NCI-H146 treated with DMSO at 0.1 percent for 48 hours (cell line): ENCODE measurements at regions not wholly inside any gene's neighbourhood (a gene's known extent, or its start where the extent isn't known, plus 50 kb on each side); places are given as distances from the start of the nearest gene placed in this dataset.

Source experiments
- DNase-seq: peaks from one replicate; lab custom pipeline; 2025; ENCODE audit not compliant: unreplicated experiment; lab: John Stamatoyannopoulos, UW

DNA sequence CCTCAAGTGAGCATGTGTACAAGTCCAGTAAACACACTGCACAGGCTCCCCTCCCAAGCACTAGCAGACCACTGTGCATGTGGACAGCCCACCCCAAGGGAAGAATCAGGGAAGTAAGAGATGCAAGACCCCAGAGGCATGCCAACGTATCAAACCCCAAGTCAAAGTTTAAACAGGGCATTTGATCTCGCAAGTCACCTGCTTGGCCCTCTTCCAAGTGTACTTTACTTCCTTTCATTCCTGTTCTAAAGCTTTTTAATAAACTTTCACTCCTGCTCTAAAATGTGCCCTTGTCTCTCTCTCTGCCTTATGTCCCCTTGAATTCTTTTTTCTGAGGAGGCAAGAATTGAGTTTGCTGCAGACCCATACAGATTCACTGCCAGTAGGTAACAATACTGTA lies 201.2 kb upstream of the PARD3B start:
- DNase-seq, result no peak

GRCh38 chr2:204346906-204347305 lies 198.4 kb upstream of the PARD3B start:
- no peak for DNase-seq

GRCh38 chr2:204353823-204354222 lies 191.5 kb upstream of the PARD3B start:
- DNase-seq, result no peak

- DNase-seq, result no peak
Measured at GRCh38 chr2:204354442-204354856, 190.8 kb upstream of the PARD3B start.

DNA sequence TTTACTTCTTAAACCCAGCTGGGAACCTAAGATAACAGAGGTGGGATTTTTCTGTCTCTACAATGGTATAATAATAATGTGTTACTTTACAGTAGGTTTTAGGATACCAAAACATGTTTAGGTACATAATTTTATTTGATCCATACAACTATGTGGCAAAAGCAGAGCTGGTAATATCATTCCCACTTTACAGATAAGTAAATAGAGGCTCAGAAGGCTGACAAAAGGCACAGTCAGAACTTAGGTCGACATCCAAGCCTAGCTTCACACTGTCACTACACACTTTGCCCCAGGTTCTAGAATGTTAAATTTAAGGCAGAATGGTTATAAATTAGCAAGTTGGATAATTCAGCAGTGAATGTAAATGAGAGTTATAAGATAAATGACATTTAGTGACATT lies 189.6 kb upstream of the PARD3B start:
- no peak for DNase-seq

DNA sequence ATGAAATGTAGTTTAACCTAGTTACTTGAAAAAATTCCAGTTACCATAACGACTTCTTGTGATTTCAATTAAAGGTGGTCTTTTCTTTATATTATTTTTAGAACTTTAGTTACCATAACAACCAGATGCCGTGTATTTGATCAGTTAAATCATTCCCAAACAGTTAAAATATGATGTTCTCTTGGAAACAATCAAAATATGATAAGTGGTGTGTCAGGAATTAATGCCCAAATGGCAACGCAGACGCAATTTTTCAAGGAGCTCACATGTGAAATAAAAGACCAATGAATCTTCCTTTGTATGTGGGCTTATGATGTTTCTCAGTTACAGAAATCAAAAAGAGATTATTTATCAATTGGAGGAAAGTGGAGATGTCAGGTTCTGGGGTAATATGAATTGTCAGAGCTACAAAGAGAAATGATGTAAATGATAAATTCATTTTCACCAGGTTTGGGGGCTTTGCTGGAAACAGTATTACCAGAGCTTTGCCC lies 189.1 kb upstream of the PARD3B start:
- DNase-seq, result no peak

GRCh38 chr2:204357286-204357685 lies 188.0 kb upstream of the PARD3B start:
- DNase-seq, result peak; percentile 39

GRCh38 chr2:204359076-204359475 lies 186.2 kb upstream of the PARD3B start:
- no peak for DNase-seq

- no peak for DNase-seq
Measured at GRCh38 chr2:204360218-204361007, 184.9 kb upstream of the PARD3B start.

DNA sequence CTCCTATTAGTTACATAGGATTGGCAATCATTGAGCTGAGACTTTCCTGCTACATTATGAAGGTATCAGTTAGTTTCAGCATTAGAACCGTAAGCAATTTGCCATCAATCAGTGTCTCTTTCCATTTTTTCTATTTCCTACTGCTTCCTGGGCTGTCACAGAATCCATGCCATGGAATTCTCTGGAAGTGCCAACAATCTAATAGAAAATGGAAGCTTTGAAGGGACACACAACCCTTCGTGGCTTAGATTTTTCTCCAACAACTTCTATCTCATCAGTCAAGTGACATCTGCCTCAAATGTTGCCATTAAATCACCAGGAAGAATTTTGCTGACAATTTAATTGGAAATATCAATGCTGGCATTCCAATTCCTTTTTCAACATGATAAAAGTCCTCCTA lies 183.5 kb upstream of the PARD3B start:
- DNase-seq, result no peak

DNA sequence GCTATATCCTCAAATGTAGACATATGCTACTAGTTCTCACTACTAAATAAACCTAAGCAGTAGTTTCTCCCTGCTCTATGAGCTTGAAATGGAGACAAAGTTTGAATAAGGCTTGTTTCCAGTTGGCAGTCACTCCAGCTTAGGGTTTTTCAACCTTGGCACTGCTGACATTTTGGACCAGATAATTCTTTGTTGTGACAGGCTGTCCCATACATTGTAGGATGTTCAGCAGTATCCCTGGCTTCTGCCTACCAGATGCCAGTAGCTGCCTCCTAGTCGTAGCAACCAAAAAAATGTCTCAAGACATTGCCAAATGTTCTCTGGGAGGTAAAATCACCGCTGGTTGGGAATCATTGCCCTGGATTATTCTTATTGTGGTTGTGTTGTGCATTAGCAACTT lies 182.7 kb upstream of the PARD3B start:
- no peak for DNase-seq

GRCh38 chr2:204363513-204363912 lies 181.8 kb upstream of the PARD3B start:
- no peak for DNase-seq

DNA sequence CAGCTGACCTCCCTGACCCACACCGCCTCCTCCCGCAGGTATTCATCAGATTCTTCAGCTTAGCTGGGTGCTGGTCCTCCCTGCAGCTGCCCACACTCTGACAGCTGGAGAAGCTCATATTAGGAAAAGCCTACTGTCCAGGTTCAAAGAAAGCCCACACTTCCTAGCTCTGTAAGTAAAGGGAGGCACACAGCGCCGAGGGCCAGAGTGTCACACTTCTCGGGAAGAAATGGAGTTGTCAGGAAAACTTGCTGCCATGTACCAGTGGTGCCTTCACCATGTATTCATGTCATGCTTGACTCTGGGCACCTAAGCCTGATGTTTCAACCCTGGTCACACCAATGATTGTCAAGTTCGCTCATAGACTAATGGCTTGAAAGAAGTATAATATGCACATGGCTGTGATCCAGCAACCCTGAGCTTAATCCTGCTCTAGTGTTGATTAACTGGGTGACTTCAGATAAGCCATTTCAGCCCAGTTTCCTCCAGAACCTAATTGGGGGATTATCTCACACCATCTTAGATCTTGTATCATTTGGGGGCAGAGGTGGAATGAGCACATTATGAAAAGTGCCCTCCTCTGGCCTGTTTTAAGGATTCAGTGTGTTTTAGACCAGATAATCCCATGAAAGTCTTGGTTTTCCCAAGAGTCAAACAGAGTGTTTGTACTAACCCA lies 180.3 kb upstream of the PARD3B start:
- DNase-seq, result no peak

DNA sequence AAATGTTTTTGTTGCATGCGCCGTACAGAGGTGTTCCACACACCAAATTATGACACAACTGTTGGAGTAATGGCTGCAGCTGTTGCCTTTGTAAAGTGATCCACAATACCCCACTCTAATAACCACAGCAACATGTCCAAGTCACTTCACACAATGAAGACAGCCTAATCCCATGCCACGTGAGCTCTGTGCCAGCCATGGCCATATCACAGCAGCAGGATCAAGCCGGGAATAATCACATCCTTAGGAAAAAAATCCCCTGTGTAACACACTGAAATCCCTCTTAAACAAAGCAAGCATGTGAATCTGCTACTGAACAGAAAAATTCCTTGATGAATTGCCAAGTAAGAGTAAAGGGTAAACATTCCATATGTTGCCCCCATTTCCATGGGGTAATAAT lies 179.5 kb upstream of the PARD3B start:
- DNase-seq, result no peak

DNA sequence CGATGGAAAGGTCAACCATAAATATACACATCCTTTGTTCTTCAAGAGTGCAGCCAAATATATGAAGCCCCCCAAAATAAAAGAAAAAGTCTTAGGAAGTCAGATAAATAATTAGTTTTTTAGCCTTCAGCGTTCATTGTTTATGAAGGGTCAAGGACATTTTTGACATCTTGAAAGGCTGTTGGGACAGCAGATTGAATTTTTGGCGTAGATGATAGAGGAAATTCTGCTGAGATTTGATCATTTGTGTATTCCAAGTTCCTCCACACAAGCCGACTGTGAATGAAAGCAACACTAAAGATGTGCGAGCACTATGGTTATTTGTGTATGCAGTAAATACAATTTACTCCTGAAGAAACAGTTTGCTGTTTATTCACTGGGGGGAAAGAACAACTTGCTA lies 177.8 kb upstream of the PARD3B start:
- no peak for DNase-seq

- no peak for DNase-seq
Measured at GRCh38 chr2:204370172-204370718, 175.0 kb upstream of the PARD3B start.

DNA sequence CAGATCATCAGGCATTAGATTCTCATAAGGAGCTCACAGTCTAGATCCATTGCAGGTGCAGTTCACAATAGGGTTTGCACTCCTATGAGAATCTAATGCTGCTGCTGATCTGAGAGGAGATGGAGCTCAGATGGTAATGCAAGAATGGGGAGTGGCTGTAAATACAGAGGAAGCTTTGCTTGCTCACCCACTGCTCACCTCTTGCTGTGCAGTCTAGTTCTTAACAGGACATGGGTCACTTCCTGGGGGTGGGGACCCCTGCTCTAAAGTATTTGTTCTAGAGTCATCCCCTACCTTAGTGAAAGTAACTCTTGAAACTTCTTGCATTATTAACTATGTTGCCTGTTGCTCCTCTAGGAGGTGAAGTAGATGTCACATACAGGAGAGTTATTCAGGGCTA lies 171.3 kb upstream of the PARD3B start:
- no peak for DNase-seq

GRCh38 chr2:204380141-204380881 lies 165.0 kb upstream of the PARD3B start:
- no peak for DNase-seq

GRCh38 chr2:204386668-204387067 lies 158.6 kb upstream of the PARD3B start:
- DNase-seq, result no peak

DNA sequence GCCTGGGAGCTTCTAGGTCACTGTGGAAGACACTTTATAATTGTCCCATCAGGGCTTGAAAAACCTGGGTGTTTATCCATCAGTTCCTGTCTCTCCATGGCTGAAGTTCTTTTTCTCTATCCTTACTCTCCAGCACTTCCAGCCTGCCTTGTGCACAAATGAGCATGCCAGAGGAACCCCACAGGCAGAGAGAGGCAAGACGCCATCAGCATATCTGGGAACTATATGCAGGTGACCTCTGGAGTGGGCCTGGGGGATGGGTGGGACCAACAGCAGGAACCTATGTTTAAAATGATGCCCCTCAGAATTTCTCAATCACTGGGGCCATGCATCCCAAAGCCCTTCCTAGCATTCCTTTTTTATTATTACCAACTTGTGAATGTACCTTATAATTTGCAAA lies 156.2 kb upstream of the PARD3B start:
- no peak for DNase-seq

GRCh38 chr2:204389856-204390255 lies 155.4 kb upstream of the PARD3B start:
- DNase-seq, result no peak

GRCh38 chr2:204395539-204395938 lies 149.7 kb upstream of the PARD3B start:
- DNase-seq, result no peak
